Right lobe of liver (tissue), 6 donors: ENCODE measurements at regions not wholly inside any gene's neighbourhood (a gene's known extent, or its start where the extent isn't known, plus 50 kb on each side); places are given as distances from the start of the nearest gene placed in this dataset.

Experiments
- ATAC-seq, 4 donors: fragments of 200-7000 bp; cut with Tn5 transposase; one replicate each; pipeline ENCODE4 v1.9.1; 2020; ENCODE audit warnings: mild to moderate bottlenecking in 4 of 4, moderate library complexity in 4 of 4
- DNase-seq, 3 donors: peaks; one replicate each; pipeline ENCODE4 v3.0.0-alpha.2; 2020
- H3K27ac ChIP-seq, 3 donors: fragments of 200-600 bp; one replicate each; pipeline ENCODE4 v1.8.0; 2022
- H3K27me3 ChIP-seq, 2 donors: fragments of 200-600 bp; one replicate each; pipeline ENCODE4 v1.8.0; 2022
- H3K36me3 ChIP-seq, 4 donors: fragments of 200-600 bp; sonication (generic) in 1 of 4; one replicate each; pipeline versions ENCODE4 v1.5.1 to v1.8.0; 2017 to 2022; ENCODE audit warnings: control low read depth in 1 of 4
- H3K4me1 ChIP-seq, 4 donors: fragments of 200-600 bp; sonication (generic) in 1 of 4; one replicate each; pipeline versions ENCODE4 v1.5.1 to v1.8.0; 2017 to 2022; ENCODE audit warnings: control low read depth in 1 of 4
- H3K4me3 ChIP-seq, 3 donors: fragments of 200-600 bp; one replicate each; pipeline ENCODE4 v1.8.0; 2022
- H3K9me3 ChIP-seq, 4 donors: fragments of 200-600 bp; sonication (generic) in 1 of 4; one replicate each; pipeline versions ENCODE4 v1.5.1 to v1.8.0; 2017 to 2022; ENCODE audit warnings: control low read depth in 1 of 4
- POLR2A ChIP-seq: fragments of 450-650 bp; IDR thresholded peaks from one replicate; pipeline ENCODE4 v1.6.1; 2017; ENCODE audit warnings: antibody characterized with exemption, mild to moderate bottlenecking
- WGBS: methylation state at CpG from one replicate; pipeline ENCODE4 v1.1.6; 2018; ENCODE audit warnings: low coverage, low lambda C conversion rate; ENCODE audit not compliant: insufficient coverage; ENCODE audit errors: missing lambda C conversion rate; 5-methylcytosine and 5-hydroxymethylcytosine counted together
- intact Hi-C, 2 donors: fragments of 100-400 bp; cut with DNase I; formaldehyde crosslinking; loops; one replicate each; pipeline versions ENCODE4 v1.11.2 to v1.14.1; 2022
- TF ChIP-seq, protein P1 (sequence below), 4 donors: fragments of 200-600 bp in 3 of 4; fragments of 450-650 bp in 1 of 4; IDR thresholded peaks; one replicate each; pipeline versions ENCODE4 v1.5.1 to v1.8.0; 2016 to 2022; ENCODE audit warnings: antibody characterized with exemption in 4 of 4, mild to moderate bottlenecking in 2 of 4
- donor health status: DM: no; HTN: yes; CAD: no.
- donor health status: DM: no; HTN: no; CAD: no.
- donor health status: DM: no; HTN: no; CAD: no.
- donor health status: DM: no; HTN: yes; CAD: no.
- donor health status: DM: no; HTN: yes; CAD: no.

DNA sequence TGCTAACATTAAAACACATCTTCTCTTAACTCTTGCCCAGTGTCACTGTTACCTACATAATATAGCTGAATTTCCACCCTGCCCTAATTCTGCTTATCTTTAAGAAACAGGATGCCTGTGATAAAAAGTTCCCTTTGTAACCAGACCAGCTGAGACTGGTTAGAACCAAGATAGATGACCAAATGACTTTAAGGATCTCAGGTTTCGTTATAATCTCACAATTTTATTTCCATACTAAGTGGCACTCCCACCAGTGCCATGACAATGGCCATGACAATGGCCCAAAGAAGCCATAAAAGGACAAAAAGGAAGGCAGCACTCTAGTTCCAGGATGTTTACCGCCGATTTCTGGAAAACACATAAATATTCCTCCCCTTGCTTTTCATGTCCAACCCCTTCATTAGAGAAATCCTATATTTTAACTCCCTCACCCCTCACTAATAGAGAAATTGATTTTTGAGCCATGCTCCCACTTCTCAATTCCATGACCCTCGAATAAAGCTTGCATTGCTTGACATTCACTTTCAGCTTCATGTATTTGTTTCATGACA, 126.1 kb downstream of the ELAPOR2 start:
- no peaks in the 10 kb centered on the region for H3K36me3 ChIP-seq
- H3K4me1 ChIP-seq, result no peaks in the 10 kb centered on the region
- no peaks in the 10 kb centered on the region for H3K27me3 ChIP-seq
- DNase-seq (no peak), ATAC-seq (no peak)
- no peak for TF ChIP-seq POLR2A
- TF ChIP-seq, protein P1, sequence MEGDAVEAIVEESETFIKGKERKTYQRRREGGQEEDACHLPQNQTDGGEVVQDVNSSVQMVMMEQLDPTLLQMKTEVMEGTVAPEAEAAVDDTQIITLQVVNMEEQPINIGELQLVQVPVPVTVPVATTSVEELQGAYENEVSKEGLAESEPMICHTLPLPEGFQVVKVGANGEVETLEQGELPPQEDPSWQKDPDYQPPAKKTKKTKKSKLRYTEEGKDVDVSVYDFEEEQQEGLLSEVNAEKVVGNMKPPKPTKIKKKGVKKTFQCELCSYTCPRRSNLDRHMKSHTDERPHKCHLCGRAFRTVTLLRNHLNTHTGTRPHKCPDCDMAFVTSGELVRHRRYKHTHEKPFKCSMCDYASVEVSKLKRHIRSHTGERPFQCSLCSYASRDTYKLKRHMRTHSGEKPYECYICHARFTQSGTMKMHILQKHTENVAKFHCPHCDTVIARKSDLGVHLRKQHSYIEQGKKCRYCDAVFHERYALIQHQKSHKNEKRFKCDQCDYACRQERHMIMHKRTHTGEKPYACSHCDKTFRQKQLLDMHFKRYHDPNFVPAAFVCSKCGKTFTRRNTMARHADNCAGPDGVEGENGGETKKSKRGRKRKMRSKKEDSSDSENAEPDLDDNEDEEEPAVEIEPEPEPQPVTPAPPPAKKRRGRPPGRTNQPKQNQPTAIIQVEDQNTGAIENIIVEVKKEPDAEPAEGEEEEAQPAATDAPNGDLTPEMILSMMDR (IDR thresholded peaks at IDR 0.05), result no peak
- H3K9me3 ChIP-seq, result no peaks in the 10 kb centered on the region
- H3K27ac ChIP-seq, result no peak overlapping the region
- no peak overlapping the region for H3K4me3 ChIP-seq
- intact Hi-C loops, result loop anchor here in 1 of 2 donors (10.0 kb wide), 2 partner anchors 211 to 301 kb away; no protein-coding TSS in a partner anchor
- whole genome bisulfite sequencing, result 66% methylated on average over 4 of the region's 4 CpGs

DNA sequence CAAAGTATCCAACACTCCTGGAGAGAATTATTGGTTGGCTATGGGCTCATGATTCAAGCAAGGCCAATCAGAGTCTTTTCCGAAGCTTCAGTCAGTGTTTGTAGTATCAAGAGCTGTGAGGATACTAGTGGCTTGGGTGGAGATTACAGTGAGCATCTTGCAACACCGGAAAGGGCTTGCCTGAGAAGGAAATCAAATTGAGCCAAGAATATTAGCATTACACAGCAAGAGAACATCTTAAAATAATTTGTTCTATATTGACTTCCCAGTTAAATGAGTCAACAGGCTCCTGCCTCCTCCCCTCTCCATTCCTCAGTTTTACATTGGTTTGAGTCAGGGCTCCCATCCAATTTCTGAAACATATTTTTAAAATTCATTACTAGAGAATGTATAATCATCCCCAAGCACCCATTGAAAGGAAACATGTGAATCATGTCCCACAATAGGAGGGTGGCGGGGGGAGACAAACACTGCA, 127.4 kb downstream of the ELAPOR2 start:
- DNase-seq, result no peak
- Histone ChIP-seq H3K9me3 (no peaks in the 10 kb centered on the region), H3K4me3 (no peak overlapping the region), H3K27ac (no peak overlapping the region), H3K4me1 (no peaks in the 10 kb centered on the region), H3K36me3 (no peaks in the 10 kb centered on the region), H3K27me3 (no peaks in the 10 kb centered on the region)
- TF ChIP-seq, protein P1 (IDR thresholded peaks at IDR 0.05), result no peak
- no peak for TF ChIP-seq POLR2A
- intact Hi-C loops, result loop anchor here in 1 of 2 donors (10.0 kb wide), 2 partner anchors 213 to 303 kb away; no protein-coding TSS in a partner anchor
- WGBS, result 53% methylated on average over 3 of the region's 3 CpGs
- ATAC-seq, result peak in 1 of 4 donors; percentile 56

DNA sequence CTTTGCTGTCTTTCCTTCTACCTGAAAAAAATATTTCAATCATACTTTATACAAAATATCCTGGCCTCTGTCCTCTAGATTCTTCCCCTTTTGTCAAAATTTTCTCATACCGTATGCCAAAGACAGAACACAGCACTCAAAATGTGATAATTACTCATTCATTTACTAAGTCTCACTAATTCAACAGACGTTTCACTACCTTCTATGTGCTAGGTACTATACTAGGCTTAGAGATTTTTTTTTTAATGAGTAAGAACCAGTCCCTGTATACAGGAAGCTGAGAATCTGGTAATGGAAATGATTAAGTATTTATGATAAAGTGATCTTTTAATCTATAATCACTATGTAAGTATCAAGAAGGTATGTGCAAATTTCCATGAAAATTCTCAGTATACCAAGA, 128.0 kb downstream of the ELAPOR2 start:
- no peaks in the 10 kb centered on the region for H3K36me3 ChIP-seq
- TF ChIP-seq, protein P1 (IDR thresholded peaks at IDR 0.05), result no peak
- TF ChIP-seq POLR2A, result no peak
- no peak overlapping the region for H3K27ac ChIP-seq
- no peaks in the 10 kb centered on the region for H3K9me3 ChIP-seq
- no peaks in the 10 kb centered on the region for H3K4me1 ChIP-seq
- intact Hi-C loops, result loop anchor here in 1 of 2 donors (10.0 kb wide), 2 partner anchors 213 to 303 kb away; no protein-coding TSS in a partner anchor
- WGBS, result 67% methylated on average over 2 of the region's 2 CpGs
- ATAC-seq (no peak), DNase-seq (no peak)
- H3K4me3 ChIP-seq, result no peak overlapping the region
- no peaks in the 10 kb centered on the region for H3K27me3 ChIP-seq

DNA sequence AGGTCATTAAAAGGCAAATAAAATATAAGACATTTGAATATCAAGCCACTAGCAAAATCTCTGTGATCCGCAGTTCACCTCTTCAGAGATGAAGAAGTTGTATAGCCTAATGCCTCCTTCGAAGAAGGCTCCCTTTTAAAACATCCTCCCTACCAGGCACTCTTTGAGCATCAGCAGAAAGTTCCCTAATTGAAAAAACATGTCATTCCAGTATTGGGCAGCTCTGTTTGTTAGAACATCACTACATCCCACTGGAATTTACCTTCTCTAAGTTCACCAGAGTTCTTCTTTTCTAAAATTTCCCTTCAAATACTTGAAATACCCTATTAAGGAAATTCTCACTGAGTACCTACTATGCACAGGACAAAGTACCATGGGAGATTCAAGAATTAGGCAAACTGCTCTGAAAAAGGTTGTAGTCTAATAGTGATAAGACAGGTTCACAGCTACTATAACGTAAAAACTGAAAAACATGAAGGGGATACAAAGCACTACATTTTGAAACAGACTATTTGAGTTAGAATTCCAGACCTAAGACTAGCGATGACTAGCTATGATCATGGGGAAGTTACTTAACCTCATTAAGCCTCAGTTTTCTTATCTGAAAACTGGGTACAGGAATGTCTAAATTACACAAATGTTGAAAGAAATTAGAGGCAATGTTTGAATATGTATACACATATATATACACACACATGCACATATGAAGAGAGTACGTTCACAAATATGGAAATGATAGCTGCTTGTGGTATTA, 128.7 kb downstream of the ELAPOR2 start:
- intact Hi-C loops, result loop anchor here in 1 of 2 donors (10.0 kb wide), 2 partner anchors 214 to 304 kb away; no protein-coding TSS in a partner anchor
- DNase-seq, result no peak
- H3K36me3 ChIP-seq, result no peaks in the 10 kb centered on the region

More for the DNA sequence above, 128.7 kb downstream of the ELAPOR2 start:
- Histone ChIP-seq H3K4me3 (no peak overlapping the region), H3K27me3 (no peaks in the 10 kb centered on the region), H3K9me3 (no peaks in the 10 kb centered on the region), H3K4me1 (no peaks in the 10 kb centered on the region), H3K27ac (no peak overlapping the region)
- no peak for ATAC-seq
- TF ChIP-seq, protein P1 (IDR thresholded peaks at IDR 0.05), result no peak
- no peak for TF ChIP-seq POLR2A
- 59% methylated on average over 5 of the region's 5 CpGs for WGBS
